ENCODE measurements at regions not wholly inside any gene's neighbourhood (a gene's known extent, or its start where the extent isn't known, plus 50 kb on each side); places are given as distances from the start of the nearest gene placed in this dataset.

- no peak for TF ChIP-seq CTCF (IDR thresholded peaks at IDR 0.05; ENCODE audit: low read length)
- no peak for TF ChIP-seq EZH2phosphoT487 (IDR thresholded peaks at IDR 0.05; ENCODE audit: low read length)
These were observed 103.4 kb upstream of the FHIT start for GRCh38 chr3:61354604-61355003.

Measured in MM.1S (cell line).